ENCODE measurements at regions not wholly inside any gene's neighbourhood (a gene's known extent, or its start where the extent isn't known, plus 50 kb on each side); places are given as distances from the start of the nearest gene placed in this dataset.

- TF ChIP-seq CTCF (IDR thresholded peaks at IDR 0.05) = no peak
- no peak for TF ChIP-seq POLR2A (IDR thresholded peaks at IDR 0.05)
- TF ChIP-seq POLR2AphosphoS5 (IDR thresholded peaks at IDR 0.05; ENCODE audit: insufficient read depth in 1 of 2, low read depth in 1 of 2) = no peak
- H3K36me3 ChIP-seq = no peaks in the 10 kb centered on the region
- no peaks in the 10 kb centered on the region for H3K9me3 ChIP-seq
- peaks cover 31% of the 10 kb centered on the region for H3K4me1 ChIP-seq
- H3K27ac ChIP-seq = no peak overlapping the region
- intact Hi-C loops (cut with DNase I) = no loop called here
- no peaks in the 10 kb centered on the region for H3K27me3 ChIP-seq
- DNase-seq (ENCODE audit: extremely low spot score in 2 of 2) = no peak
- no peak overlapping the region for H3K4me3 ChIP-seq
Observed at GRCh38 chr5:67299231-67299735, 102.7 kb upstream of the CD180 start.

- Histone ChIP-seq H3K36me3 (no peaks in the 10 kb centered on the region), H3K27ac (no peak overlapping the region), H3K4me1 (peaks cover 35% of the 10 kb centered on the region), H3K4me3 (no peak overlapping the region), H3K9me3 (no peaks in the 10 kb centered on the region), H3K27me3 (no peaks in the 10 kb centered on the region)
- no peak for DNase-seq (ENCODE audit: extremely low spot score in 2 of 2)
- intact Hi-C loops (cut with DNase I) = no loop called here
- no peak for TF ChIP-seq POLR2A (IDR thresholded peaks at IDR 0.05)
- no peak for TF ChIP-seq CTCF (IDR thresholded peaks at IDR 0.05)
- no peak for TF ChIP-seq POLR2AphosphoS5 (IDR thresholded peaks at IDR 0.05; ENCODE audit: insufficient read depth in 1 of 2, low read depth in 1 of 2)
Observed at GRCh38 chr5:67297802-67298532, 101.4 kb upstream of the CD180 start.

- intact Hi-C loops (cut with DNase I) = no loop called here
- Histone ChIP-seq H3K4me1 (peaks cover 31% of the 10 kb centered on the region), H3K27me3 (no peaks in the 10 kb centered on the region), H3K27ac (no peak overlapping the region), H3K9me3 (no peaks in the 10 kb centered on the region), H3K36me3 (no peaks in the 10 kb centered on the region), H3K4me3 (no peak overlapping the region)
- TF ChIP-seq POLR2A (IDR thresholded peaks at IDR 0.05) (no peak), POLR2AphosphoS5 (IDR thresholded peaks at IDR 0.05; ENCODE audit: insufficient read depth in 1 of 2, low read depth in 1 of 2) (no peak), CTCF (IDR thresholded peaks at IDR 0.05) (no peak)
- no peak for DNase-seq (ENCODE audit: extremely low spot score in 2 of 2)
Observed at GRCh38 chr5:67297376-67297775, 100.8 kb upstream of the CD180 start.

- Histone ChIP-seq H3K4me3 (no peak overlapping the region), H3K4me1 (peaks cover 8% of the 10 kb centered on the region)
- intact Hi-C loops (cut with DNase I) = loop anchor here (5.0 kb wide), 1 partner anchor 878 kb away; no protein-coding TSS in a partner anchor
Observed at GRCh38 chr5:67294266-67294938, 97.8 kb upstream of the CD180 start.

More at GRCh38 chr5:67294266-67294938, 97.8 kb upstream of the CD180 start:
- no peak for TF ChIP-seq POLR2A (IDR thresholded peaks at IDR 0.05)
- TF ChIP-seq CTCF (IDR thresholded peaks at IDR 0.05) = no peak
- no peak for TF ChIP-seq POLR2AphosphoS5 (IDR thresholded peaks at IDR 0.05; ENCODE audit: insufficient read depth in 1 of 2, low read depth in 1 of 2)
- DNase-seq (ENCODE audit: extremely low spot score in 2 of 2) = no peak
- no peaks in the 10 kb centered on the region for H3K36me3 ChIP-seq
- H3K27me3 ChIP-seq = no peaks in the 10 kb centered on the region
- peak overlapping the region; percentile 32 for H3K27ac ChIP-seq
- no peaks in the 10 kb centered on the region for H3K9me3 ChIP-seq

All from vagina (tissue), 2 donors.